PC-3 (cell line): ENCODE measurements at regions not wholly inside any gene's neighbourhood (a gene's known extent, or its start where the extent isn't known, plus 50 kb on each side); places are given as distances from the start of the nearest gene placed in this dataset.

Source experiments
- CTCF ChIP-seq: fragments of 300-600 bp; sonication (generic); conservative IDR thresholded peaks from 2 replicates; pipeline ENCODE4 v1.5.1; 2017; ENCODE audit warnings: antibody characterized with exemption, low read depth, mild to moderate bottlenecking, low read length
- EZH2 ChIP-seq: fragments of 300-600 bp; sonication (generic); IDR thresholded peaks from one replicate; pipeline ENCODE4 v1.6.1; 2017; ENCODE audit warnings: antibody characterized with exemption, mild to moderate bottlenecking, low read length; ENCODE audit not compliant: unreplicated experiment

- no peak for TF ChIP-seq CTCF
- TF ChIP-seq EZH2, result no peak
Measured at GRCh38 chr12:3367750-3368444, 123.1 kb upstream of the PRMT8 start.
